ENCODE measurements at regions not wholly inside any gene's neighbourhood (a gene's known extent, or its start where the extent isn't known, plus 50 kb on each side); places are given as distances from the start of the nearest gene placed in this dataset.

- WGBS, 2 donors = 0 to 35% methylated on average over 1 of the region's 1 CpG
- DNase-seq = no peak
- no peak for TF ChIP-seq CTCF (IDR thresholded peaks at IDR 0.05)
- TF ChIP-seq POLR2A (IDR thresholded peaks at IDR 0.05) = no peak
- H3K9me3 ChIP-seq = no peaks in the 10 kb centered on the region
- no peaks in the 10 kb centered on the region for H3K27me3 ChIP-seq
- H3K4me1 ChIP-seq = no peaks in the 10 kb centered on the region
- H3K27ac ChIP-seq = no peak overlapping the region
- intact Hi-C loops (cut with DNase I; ENCODE audit: low total_unique reads) = no loop called here
- H3K4me3 ChIP-seq = no peak overlapping the region
- no peaks in the 10 kb centered on the region for H3K36me3 ChIP-seq (ENCODE audit: low read depth, missing control alignments)
Measured at GRCh38 chr7:142670511-142670910, 78.8 kb upstream of the PRSS1 start.

- DNase-seq = no peak
Measured at GRCh38 chr7:142669074-142669654, 80.1 kb upstream of the PRSS1 start.

GRCh38 chr7:142668495-142668894, 80.8 kb upstream of the PRSS1 start:
- Histone ChIP-seq H3K9me3 (no peaks in the 10 kb centered on the region), H3K4me3 (no peak overlapping the region), H3K36me3 (ENCODE audit: low read depth, missing control alignments) (no peaks in the 10 kb centered on the region), H3K27ac (no peak overlapping the region), H3K27me3 (no peaks in the 10 kb centered on the region), H3K4me1 (no peaks in the 10 kb centered on the region)
- WGBS, 2 donors = 43 to 60% methylated on average over 4 of the region's 4 CpGs
- intact Hi-C loops (cut with DNase I; ENCODE audit: low total_unique reads) = no loop called here
- TF ChIP-seq CTCF (IDR thresholded peaks at IDR 0.05) (no peak), POLR2A (IDR thresholded peaks at IDR 0.05) (no peak)
- no peak for DNase-seq

More at GRCh38 chr7:142669074-142669654, 80.1 kb upstream of the PRSS1 start:
- intact Hi-C loops (cut with DNase I; ENCODE audit: low total_unique reads) = no loop called here
- H3K36me3 ChIP-seq (ENCODE audit: low read depth, missing control alignments) = no peaks in the 10 kb centered on the region
- 58 to 64% methylated on average over 2 of the region's 2 CpGs for WGBS, 2 donors
- TF ChIP-seq POLR2A (IDR thresholded peaks at IDR 0.05) (no peak), CTCF (IDR thresholded peaks at IDR 0.05) (peak; percentile 31 to 64 (median 57))
- H3K4me1 ChIP-seq = no peaks in the 10 kb centered on the region
- no peaks in the 10 kb centered on the region for H3K27me3 ChIP-seq
- no peak overlapping the region for H3K4me3 ChIP-seq
- H3K27ac ChIP-seq = no peak overlapping the region
- H3K9me3 ChIP-seq = no peaks in the 10 kb centered on the region

- WGBS, 2 donors = 61 to 74% methylated on average over 1 of the region's 1 CpG
- Histone ChIP-seq H3K9me3 (no peaks in the 10 kb centered on the region), H3K27me3 (no peaks in the 10 kb centered on the region), H3K4me1 (no peaks in the 10 kb centered on the region), H3K4me3 (no peak overlapping the region), H3K36me3 (ENCODE audit: low read depth, missing control alignments) (no peaks in the 10 kb centered on the region), H3K27ac (no peak overlapping the region)
- TF ChIP-seq POLR2A (IDR thresholded peaks at IDR 0.05) (no peak), CTCF (IDR thresholded peaks at IDR 0.05) (no peak)
- intact Hi-C loops (cut with DNase I; ENCODE audit: low total_unique reads) = no loop called here
- no peak for DNase-seq
Measured at GRCh38 chr7:142657376-142657775, 91.9 kb upstream of the PRSS1 start.

GRCh38 chr7:142654398-142654797, 94.9 kb upstream of the PRSS1 start:
- no peaks in the 10 kb centered on the region for H3K36me3 ChIP-seq (ENCODE audit: low read depth, missing control alignments)
- intact Hi-C loops (cut with DNase I; ENCODE audit: low total_unique reads) = no loop called here
- H3K27me3 ChIP-seq = no peaks in the 10 kb centered on the region
- H3K27ac ChIP-seq = no peak overlapping the region
- TF ChIP-seq POLR2A (IDR thresholded peaks at IDR 0.05) (no peak), CTCF (IDR thresholded peaks at IDR 0.05) (no peak)
- 78 to 86% methylated on average over 2 to 5 of the region's 5 CpGs for WGBS, 2 donors
- no peaks in the 10 kb centered on the region for H3K4me1 ChIP-seq
- no peak for DNase-seq
- no peaks in the 10 kb centered on the region for H3K9me3 ChIP-seq
- H3K4me3 ChIP-seq = no peak overlapping the region

All from testis (tissue), 2 donors.